GM18520 (cell line): ENCODE measurements at regions not wholly inside any gene's neighbourhood (a gene's known extent, or its start where the extent isn't known, plus 50 kb on each side); places are given as distances from the start of the nearest gene placed in this dataset.

Experiments
- ATAC-seq: cut with Tn5 transposase; IDR thresholded peaks from one replicate; pipeline ENCODE4 v1.9.1; 2021; ENCODE audit not compliant: unreplicated experiment

DNA sequence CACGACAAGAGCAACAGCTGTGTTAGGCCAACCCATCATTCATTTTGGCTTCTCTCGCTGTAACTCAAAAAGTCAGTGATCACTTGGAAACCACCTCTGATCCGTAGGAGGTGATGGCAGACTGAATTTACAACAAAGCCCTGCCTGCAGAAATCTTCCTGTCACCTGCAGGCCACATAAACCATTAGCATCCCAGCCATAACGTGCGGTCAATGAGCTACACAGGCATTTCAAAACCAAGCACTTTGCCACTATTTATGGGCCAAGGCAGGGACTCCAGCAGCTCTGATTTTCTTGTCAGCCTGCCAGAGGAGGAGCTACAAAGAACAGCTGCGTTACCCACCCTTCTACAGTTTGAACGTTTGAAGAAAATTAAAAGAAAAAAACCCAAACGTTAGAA is 228.1 kb upstream of the PPARGC1A start:
- no peak for ATAC-seq

- no peak for ATAC-seq
Measured at GRCh38 chr4:24116107-24116506, 226.3 kb upstream of the PPARGC1A start.

- ATAC-seq, result no peak
Measured at GRCh38 chr4:24114919-24115500, 225.2 kb upstream of the PPARGC1A start.

GRCh38 chr4:24114444-24114843 is 224.6 kb upstream of the PPARGC1A start:
- no peak for ATAC-seq

GRCh38 chr4:24112466-24112865 is 222.6 kb upstream of the PPARGC1A start:
- no peak for ATAC-seq

DNA sequence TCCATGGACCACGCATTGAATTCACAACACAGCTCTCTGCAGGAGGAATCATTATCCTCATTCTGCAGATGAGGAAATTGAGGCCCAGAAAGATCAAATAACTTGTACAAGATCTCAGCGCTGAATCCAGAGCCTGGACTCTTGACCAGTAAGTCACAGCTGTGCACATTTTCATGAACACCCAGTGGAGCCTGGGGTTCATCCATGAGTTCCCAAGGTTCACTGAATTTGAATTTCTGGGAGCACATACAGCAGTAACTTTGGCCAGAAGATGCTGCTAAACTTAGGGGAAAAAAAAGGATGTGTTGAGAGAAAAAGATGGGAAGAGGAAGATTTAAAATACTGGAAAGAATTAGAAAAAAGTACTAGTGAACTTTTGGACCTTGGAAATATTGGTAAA is 218.7 kb upstream of the PPARGC1A start:
- ATAC-seq, result no peak

DNA sequence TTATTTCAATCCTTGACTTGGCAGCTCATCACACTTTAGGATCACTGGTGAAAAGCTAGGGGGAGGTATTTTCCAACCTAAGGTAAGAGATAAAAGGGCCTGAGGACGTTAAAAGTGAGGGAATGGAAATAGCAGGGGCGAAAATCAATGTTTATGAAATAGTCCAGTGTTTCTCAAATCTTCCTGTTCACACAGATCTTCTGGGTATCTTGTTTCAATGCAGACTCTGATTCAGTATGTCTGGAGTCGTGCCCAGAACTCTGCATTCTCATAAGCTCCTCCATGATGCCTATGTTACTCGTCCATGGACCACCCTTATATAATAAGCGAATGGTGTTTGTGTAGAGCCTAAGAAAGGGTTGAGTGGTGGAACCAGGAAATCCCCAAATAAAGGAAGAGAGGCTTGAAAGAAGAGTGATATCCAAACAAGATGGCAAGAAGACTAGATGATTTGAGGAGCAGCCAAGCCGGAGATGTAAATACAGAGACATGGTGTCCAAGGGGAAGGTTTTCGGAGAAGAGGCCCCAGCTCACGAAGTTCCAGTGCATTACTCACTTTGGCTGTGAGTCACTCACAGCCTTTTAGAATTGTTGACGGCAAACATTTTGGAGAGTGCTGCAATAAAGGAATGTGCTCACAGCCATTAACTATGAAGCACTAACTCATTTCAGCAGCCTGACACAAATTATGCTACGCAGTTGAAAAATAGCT is 215.6 kb upstream of the PPARGC1A start:
- ATAC-seq, result no peak

DNA sequence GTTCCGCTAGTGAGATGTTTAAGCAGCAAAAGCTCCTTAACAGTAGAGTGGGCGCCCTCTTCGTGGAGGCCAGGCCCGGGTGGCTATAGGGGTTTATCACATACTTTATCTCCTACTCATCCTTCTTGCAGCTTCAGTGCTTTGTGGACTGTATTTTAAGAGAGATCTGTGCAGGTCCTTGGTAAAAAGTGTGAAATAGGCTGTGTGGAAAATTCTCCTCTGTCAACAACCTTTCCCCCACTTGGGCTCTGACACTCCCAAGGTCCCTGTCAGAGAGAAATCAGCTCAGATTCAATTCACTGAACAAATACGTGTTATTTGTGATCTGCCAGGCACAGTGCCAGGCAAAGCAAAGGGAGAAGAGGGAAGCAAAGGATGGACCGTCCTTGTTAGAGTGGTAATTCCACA is 214.3 kb upstream of the PPARGC1A start:
- ATAC-seq, result no peak

GRCh38 chr4:24103434-24104157 is 213.7 kb upstream of the PPARGC1A start:
- no peak for ATAC-seq

- ATAC-seq, result no peak
Measured at GRCh38 chr4:24102621-24103020, 212.8 kb upstream of the PPARGC1A start.

DNA sequence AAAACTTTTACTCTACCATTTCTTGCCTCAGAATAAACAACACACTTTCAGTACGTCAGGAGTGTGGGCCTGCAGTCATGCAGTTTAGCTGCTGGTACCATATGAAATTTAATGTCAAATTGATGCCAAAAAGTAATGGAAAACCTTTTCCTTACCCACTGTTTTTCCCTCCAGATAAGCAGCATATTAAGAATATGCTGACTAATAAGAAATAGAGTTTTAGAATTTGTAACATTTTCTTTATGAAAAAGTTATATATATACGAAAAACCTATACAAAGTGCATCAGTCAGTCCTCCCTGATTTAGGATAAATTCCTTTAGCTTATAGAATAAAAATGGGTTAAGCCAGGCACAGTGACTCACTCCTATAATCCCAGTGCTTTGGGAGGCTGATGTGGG is 206.8 kb upstream of the PPARGC1A start:
- no peak for ATAC-seq

GRCh38 chr4:24094726-24095125 is 204.9 kb upstream of the PPARGC1A start:
- no peak for ATAC-seq

- no peak for ATAC-seq
Measured at GRCh38 chr4:24093446-24093845, 203.6 kb upstream of the PPARGC1A start.

DNA sequence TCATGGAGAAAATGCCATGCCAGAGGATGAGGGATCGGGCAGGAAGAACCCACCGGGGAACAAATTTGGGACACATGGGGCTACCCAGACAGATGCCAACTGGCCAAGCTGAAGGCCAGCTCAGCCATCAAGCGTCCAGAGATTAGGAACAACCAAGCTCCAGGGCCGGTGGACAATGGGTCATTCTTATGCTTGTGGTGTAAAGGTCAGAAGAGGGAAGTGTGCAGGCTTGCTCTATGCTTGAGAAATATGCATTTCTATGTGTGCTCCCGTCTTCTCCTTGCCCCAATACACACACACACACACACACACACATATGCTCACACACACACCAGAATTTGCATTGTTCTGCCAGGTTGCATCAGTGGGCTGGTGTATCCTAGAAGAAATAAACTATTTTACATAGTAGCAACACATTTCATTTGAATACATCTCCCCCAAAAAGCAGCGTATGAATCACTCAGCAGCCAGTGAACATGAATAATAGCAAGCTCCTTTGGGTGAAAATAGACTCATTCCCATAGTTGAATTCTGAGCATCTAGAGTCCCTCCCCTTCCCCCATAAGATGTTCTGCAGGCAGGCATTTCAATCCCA is 201.9 kb upstream of the PPARGC1A start:
- no peak for ATAC-seq

- no peak for ATAC-seq
Measured at GRCh38 chr4:24089851-24090534, 200.1 kb upstream of the PPARGC1A start.

- no peak for ATAC-seq
Measured at GRCh38 chr4:24080871-24081270, 191.0 kb upstream of the PPARGC1A start.

DNA sequence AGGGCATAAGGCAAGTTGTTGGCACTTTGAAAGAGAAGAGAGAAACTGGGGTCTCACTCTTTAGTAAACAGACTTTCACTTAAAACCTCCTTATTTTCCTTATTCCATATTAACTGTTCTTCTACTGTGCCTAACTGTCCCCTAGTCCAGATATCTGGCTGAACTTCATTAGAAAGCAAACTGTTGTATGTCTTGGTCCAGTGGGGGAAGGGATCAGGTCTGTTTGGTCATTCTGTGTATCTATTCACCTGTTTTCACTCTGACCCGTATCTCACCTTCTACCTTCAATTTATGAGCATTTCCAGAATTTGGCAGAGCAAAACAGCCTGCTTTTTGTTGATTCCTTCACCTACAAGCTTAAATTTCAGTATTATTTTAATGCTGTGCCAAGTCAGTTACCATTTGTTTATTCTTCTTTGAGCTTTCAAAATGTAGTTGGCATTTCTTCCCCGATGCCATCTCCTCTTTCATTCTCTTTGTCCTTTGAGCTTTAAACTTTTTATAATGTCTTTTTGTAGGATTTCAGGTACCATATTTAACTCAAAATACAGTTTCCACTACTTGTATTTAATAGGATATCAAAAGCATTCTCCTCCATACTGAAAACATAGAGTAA is 188.6 kb upstream of the PPARGC1A start:
- ATAC-seq, result no peak

- no peak for ATAC-seq
Measured at GRCh38 chr4:24076811-24077210, 187.0 kb upstream of the PPARGC1A start.

- ATAC-seq, result no peak
Measured at GRCh38 chr4:24073948-24074347, 184.1 kb upstream of the PPARGC1A start.

DNA sequence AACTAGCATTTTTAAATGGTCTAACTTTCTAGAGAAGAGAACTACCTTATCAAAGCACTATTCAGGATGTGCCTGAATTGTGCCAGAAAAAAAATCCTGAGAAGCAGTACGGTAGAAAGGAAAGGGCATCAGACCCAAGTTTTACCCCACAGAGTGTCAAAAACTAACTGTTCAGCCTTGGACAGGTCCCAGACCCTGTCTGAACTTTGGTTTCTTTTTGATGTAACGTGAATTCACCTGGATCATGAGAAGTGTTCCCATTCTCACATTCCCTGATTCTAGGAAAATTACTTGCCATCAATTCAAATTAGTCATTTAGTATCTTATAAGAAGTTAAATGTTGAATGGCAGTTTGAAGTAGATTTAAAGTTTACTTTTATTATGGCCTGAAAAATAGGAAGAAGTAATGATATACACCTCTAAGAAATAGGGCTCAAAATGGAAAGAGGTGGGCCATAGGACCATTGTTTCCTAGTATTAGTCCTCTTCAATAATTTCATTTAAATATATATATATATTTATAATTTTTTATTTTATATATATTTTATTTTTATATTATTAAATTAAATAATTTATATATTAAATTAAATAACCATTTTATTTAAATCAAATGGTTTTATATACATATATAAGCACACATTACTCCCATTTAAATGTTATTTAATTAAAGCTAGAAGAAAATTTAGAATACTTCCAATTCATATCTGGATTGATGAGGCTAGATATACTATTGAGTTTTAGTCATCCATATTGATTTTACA is 181.9 kb upstream of the PPARGC1A start:
- ATAC-seq, result no peak
